Liver (tissue), 7 donors: ENCODE measurements at regions not wholly inside any gene's neighbourhood (a gene's known extent, or its start where the extent isn't known, plus 50 kb on each side); places are given as distances from the start of the nearest gene placed in this dataset.

Experiments used
- DNase-seq: peaks from one replicate; pipeline ENCODE4 v3.0.0-alpha.2; 2017; ENCODE audit warnings: low spot score
- H3K27ac ChIP-seq, 2 donors: one replicate each; pipeline ENCODE4 v1.7.0; 2013; ENCODE audit warnings: inconsistent platforms in 2 of 2, low read length in 2 of 2, control low read depth in 1 of 2, low read depth in 1 of 2, mild to moderate bottlenecking in 1 of 2
- H3K27me3 ChIP-seq, 4 donors: one replicate each; pipeline versions ENCODE4 v1.6.1 to v1.7.0; 2013; ENCODE audit warnings: low read length in 3 of 4, inconsistent platforms in 1 of 4, mild to moderate bottlenecking in 1 of 4, moderate library complexity in 1 of 4; ENCODE audit not compliant: control insufficient read depth in 4 of 4, insufficient read depth in 4 of 4
- H3K36me3 ChIP-seq, 4 donors: one replicate each; pipeline versions ENCODE4 v1.6.1 to v1.7.0; 2013; ENCODE audit warnings: low read length in 3 of 4, mild to moderate bottlenecking in 3 of 4, low read depth in 1 of 4, moderate library complexity in 1 of 4; ENCODE audit not compliant: control insufficient read depth in 4 of 4, insufficient read depth in 3 of 4
- H3K4me1 ChIP-seq, 4 donors: one replicate each; pipeline versions ENCODE4 v1.6.1 to v1.7.0; 2013; ENCODE audit warnings: low read length in 3 of 4, mild to moderate bottlenecking in 3 of 4, moderate library complexity in 1 of 4; ENCODE audit not compliant: control insufficient read depth in 4 of 4, insufficient read depth in 4 of 4
- H3K4me3 ChIP-seq, 3 donors: one replicate each; pipeline versions ENCODE4 v1.6.1 to v1.7.0; 2013; ENCODE audit warnings: low read length in 3 of 3, control low read depth in 1 of 3, low read depth in 1 of 3, mild to moderate bottlenecking in 1 of 3
- H3K9ac ChIP-seq, 2 donors: one replicate each; pipeline ENCODE4 v1.7.0; 2013; ENCODE audit warnings: low read length in 2 of 2, mild to moderate bottlenecking in 2 of 2, moderate library complexity in 2 of 2, control low read depth in 1 of 2, low read depth in 1 of 2
- H3K9me3 ChIP-seq, 4 donors: one replicate each; pipeline versions ENCODE4 v1.6.1 to v1.7.0; 2013; ENCODE audit warnings: low read length in 3 of 4; ENCODE audit not compliant: control insufficient read depth in 4 of 4
- ATF3 ChIP-seq: IDR thresholded peaks from 2 replicates; pipeline ENCODE4 v1.6.1; 2016; ENCODE audit warnings: antibody characterized with exemption
- EGR1 ChIP-seq, 2 donors: IDR thresholded peaks; 2 replicates each; pipeline ENCODE4 v1.6.1; 2016 to 2018; ENCODE audit warnings: antibody characterized with exemption in 2 of 2, low read depth in 2 of 2
- FOXA1 ChIP-seq: IDR thresholded peaks from 2 replicates; pipeline ENCODE4 v1.6.1; 2016; ENCODE audit warnings: antibody characterized with exemption
- FOXA2 ChIP-seq: IDR thresholded peaks from 2 replicates; pipeline ENCODE4 v1.6.1; 2016; ENCODE audit warnings: antibody characterized with exemption
- HNF4A ChIP-seq, 2 donors: conservative IDR thresholded peaks; 2 replicates each; pipeline ENCODE4 v1.6.1; 2016; ENCODE audit warnings: antibody characterized with exemption in 2 of 2, mild to moderate bottlenecking in 2 of 2
- HNF4G ChIP-seq: IDR thresholded peaks from 2 replicates; pipeline ENCODE4 v1.6.1; 2016; ENCODE audit warnings: antibody characterized with exemption
- JUND ChIP-seq, 2 donors: IDR thresholded peaks; 2 replicates each; pipeline ENCODE4 v1.6.1; 2016; ENCODE audit warnings: antibody characterized with exemption in 2 of 2
- NR2F2 ChIP-seq: IDR thresholded peaks from 2 replicates; pipeline ENCODE4 v1.6.1; 2016; ENCODE audit warnings: antibody characterized with exemption
- RAD21 ChIP-seq, 2 donors: IDR thresholded peaks; 2 replicates each; pipeline ENCODE4 v1.6.1; 2016; ENCODE audit warnings: antibody characterized with exemption in 2 of 2, mild to moderate bottlenecking in 2 of 2
- RXRA ChIP-seq, 2 donors: IDR thresholded peaks; 2 replicates each; pipeline ENCODE4 v1.6.1; 2017 to 2018; ENCODE audit warnings: antibody characterized with exemption in 2 of 2, mild to moderate bottlenecking in 1 of 2
- SP1 ChIP-seq: IDR thresholded peaks from 2 replicates; pipeline ENCODE4 v1.6.1; 2018; ENCODE audit warnings: antibody characterized with exemption, mild to moderate bottlenecking
- TAF1 ChIP-seq: conservative IDR thresholded peaks from 2 replicates; pipeline ENCODE4 v1.6.1; 2016; ENCODE audit warnings: antibody characterized with exemption, mild to moderate bottlenecking
- YY1 ChIP-seq: IDR thresholded peaks from 2 replicates; pipeline ENCODE4 v1.6.1; 2016; ENCODE audit warnings: antibody characterized with exemption, mild to moderate bottlenecking
- ZBTB33 ChIP-seq: IDR thresholded peaks from 2 replicates; pipeline ENCODE4 v1.6.1; 2016; ENCODE audit warnings: antibody characterized with exemption
- WGBS: extraction: QIAGEN DNeasy Blood & Tissue Kit; methylation state at CpG from one replicate; pipeline ENCODE4 v1.1.7; 2013; 5-methylcytosine and 5-hydroxymethylcytosine counted together
- donor health status: healthy.
- donor health status: healthy.
- donor health status: healthy.
- donor health status: healthy.

GRCh38 chr4:60042231-60042652 lies 1157.9 kb upstream of the ADGRL3 start:
- no peak overlapping the region for H3K4me3 ChIP-seq
- 88% methylated on average over 15 of the region's 15 CpGs for WGBS
- H3K4me1 ChIP-seq, result no peaks in the 10 kb centered on the region
- TF ChIP-seq TAF1 (no peak), NR2F2 (no peak), JUND (IDR thresholded peaks at IDR 0.05) (no peak), YY1 (no peak), FOXA1 (no peak)
- H3K9ac ChIP-seq, result no peak overlapping the region
- no peaks in the 10 kb centered on the region for H3K27me3 ChIP-seq
- H3K27ac ChIP-seq, result no peak overlapping the region
- no peaks in the 10 kb centered on the region for H3K36me3 ChIP-seq
- no peak for DNase-seq
- H3K9me3 ChIP-seq, result peaks cover 0 to 3% (median 0%) of the 10 kb centered on the region in 4 donors

- Histone ChIP-seq H3K4me3 (no peak overlapping the region), H3K9me3 (peaks cover 0 to 3% (median 0%) of the 10 kb centered on the region in 4 donors), H3K36me3 (no peaks in the 10 kb centered on the region), H3K4me1 (no peaks in the 10 kb centered on the region), H3K9ac (no peak overlapping the region), H3K27ac (no peak overlapping the region), H3K27me3 (no peaks in the 10 kb centered on the region)
- 80% methylated on average over 2 of the region's 2 CpGs for WGBS
- no peak for TF ChIP-seq SP1
- no peak for TF ChIP-seq ATF3
- TF ChIP-seq FOXA1, result no peak
- no peak for TF ChIP-seq ZBTB33
- no peak for TF ChIP-seq HNF4A (conservative IDR thresholded peaks at IDR 0.05)
- no peak for TF ChIP-seq RXRA (IDR thresholded peaks at IDR 0.05)
- no peak for DNase-seq
Observed at GRCh38 chr4:60042941-60043340, 1157.2 kb upstream of the ADGRL3 start.

- no peak for DNase-seq
- H3K27me3 ChIP-seq, result no peaks in the 10 kb centered on the region
- H3K9ac ChIP-seq, result no peak overlapping the region
- TF ChIP-seq RXRA (IDR thresholded peaks at IDR 0.05) (no peak), HNF4G (no peak), EGR1 (IDR thresholded peaks at IDR 0.05; ENCODE audit: low read depth in 2 of 2) (no peak), HNF4A (conservative IDR thresholded peaks at IDR 0.05) (no peak), YY1 (no peak), JUND (IDR thresholded peaks at IDR 0.05) (no peak), SP1 (no peak), TAF1 (no peak), FOXA2 (no peak), RAD21 (IDR thresholded peaks at IDR 0.05) (no peak), ATF3 (no peak), FOXA1 (no peak), ZBTB33 (no peak)
- H3K36me3 ChIP-seq, result no peaks in the 10 kb centered on the region
- H3K27ac ChIP-seq, result no peak overlapping the region
- H3K9me3 ChIP-seq, result no peaks in the 10 kb centered on the region
- H3K4me3 ChIP-seq, result no peak overlapping the region
- H3K4me1 ChIP-seq, result no peaks in the 10 kb centered on the region
Observed at GRCh38 chr4:60078984-60079383, 1121.1 kb upstream of the ADGRL3 start.
